ENCODE measurements at regions not wholly inside any gene's neighbourhood (a gene's known extent, or its start where the extent isn't known, plus 50 kb on each side); places are given as distances from the start of the nearest gene placed in this dataset.

DNA sequence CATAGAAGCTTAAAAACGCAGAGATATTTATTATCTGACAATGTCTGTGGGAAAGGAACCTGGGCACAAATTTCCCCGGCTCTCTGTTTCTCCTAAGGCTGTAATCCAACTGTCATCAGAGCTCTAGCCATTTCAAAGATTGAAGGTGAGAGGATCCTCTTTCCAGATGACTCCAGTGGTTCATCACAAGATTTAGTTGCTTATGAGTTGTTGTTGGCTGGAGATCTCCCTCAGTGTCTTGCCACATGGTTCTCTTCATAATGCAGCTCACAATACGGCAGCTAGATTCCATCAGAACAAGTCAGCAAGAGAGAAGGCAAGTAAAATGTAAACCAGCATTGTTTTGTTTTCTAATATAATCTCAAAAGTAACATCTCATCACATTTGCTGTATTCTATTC is 369.4 kb downstream of the GASK1B start:
- no peaks in the 10 kb centered on the region for H3K27me3 Mint-ChIP-seq

DNA sequence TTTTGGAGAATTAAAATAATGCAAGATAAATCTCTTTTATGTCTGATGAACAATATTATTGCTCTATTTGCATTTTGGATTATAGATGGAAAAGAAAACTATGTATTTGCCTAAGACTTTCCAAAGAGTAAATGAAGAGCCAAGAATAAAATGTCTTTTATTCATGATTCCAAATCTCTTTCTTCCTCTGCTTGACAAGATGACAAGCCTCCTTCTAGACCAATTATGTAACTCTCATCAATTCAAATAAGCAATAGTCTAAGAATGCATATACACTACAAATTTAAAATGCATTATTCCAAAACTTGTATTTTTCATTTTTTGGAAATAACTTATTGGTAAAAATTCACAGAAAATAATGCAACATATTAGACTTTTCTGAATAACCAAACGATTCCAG is 377.3 kb downstream of the GASK1B start:
- H3K9me3 Mint-ChIP-seq, result no peaks in the 10 kb centered on the region
- no peaks in the 10 kb centered on the region for H3K36me3 ChIP-seq (ENCODE audit: insufficient read depth, low read length)
- H3K27ac ChIP-seq (ENCODE audit: low read depth in 1 of 2, low read length in 2 of 2), result no peak overlapping the region
- H3K9me3 ChIP-seq (ENCODE audit: control insufficient read depth in 1 of 2, insufficient read depth in 1 of 2, low read length in 2 of 2), result no peaks in the 10 kb centered on the region
- no peak overlapping the region for H3K4me3 ChIP-seq (ENCODE audit: low read length)
- no peaks in the 10 kb centered on the region for H3K4me1 Mint-ChIP-seq (ENCODE audit: low read depth)
- no peaks in the 10 kb centered on the region for H3K36me3 Mint-ChIP-seq (ENCODE audit: low read depth)
- H3K27ac Mint-ChIP-seq, result no peak overlapping the region
- no peaks in the 10 kb centered on the region for H3K27me3 ChIP-seq (ENCODE audit: control insufficient read depth in 1 of 2, insufficient read depth in 2 of 2, low read length in 2 of 2)
- ATAC-seq (ENCODE audit: poor library complexity), result no peak
- CTCF ChIA-PET, result no interaction called here
- no peaks in the 10 kb centered on the region for H3K4me1 ChIP-seq (ENCODE audit: insufficient read depth, low read length)
- POLR2A ChIA-PET, result no interaction called here
- H3K4me3 Mint-ChIP-seq, result no peak overlapping the region
- DNase-seq, result no peak
- TF ChIP-seq, protein P1, sequence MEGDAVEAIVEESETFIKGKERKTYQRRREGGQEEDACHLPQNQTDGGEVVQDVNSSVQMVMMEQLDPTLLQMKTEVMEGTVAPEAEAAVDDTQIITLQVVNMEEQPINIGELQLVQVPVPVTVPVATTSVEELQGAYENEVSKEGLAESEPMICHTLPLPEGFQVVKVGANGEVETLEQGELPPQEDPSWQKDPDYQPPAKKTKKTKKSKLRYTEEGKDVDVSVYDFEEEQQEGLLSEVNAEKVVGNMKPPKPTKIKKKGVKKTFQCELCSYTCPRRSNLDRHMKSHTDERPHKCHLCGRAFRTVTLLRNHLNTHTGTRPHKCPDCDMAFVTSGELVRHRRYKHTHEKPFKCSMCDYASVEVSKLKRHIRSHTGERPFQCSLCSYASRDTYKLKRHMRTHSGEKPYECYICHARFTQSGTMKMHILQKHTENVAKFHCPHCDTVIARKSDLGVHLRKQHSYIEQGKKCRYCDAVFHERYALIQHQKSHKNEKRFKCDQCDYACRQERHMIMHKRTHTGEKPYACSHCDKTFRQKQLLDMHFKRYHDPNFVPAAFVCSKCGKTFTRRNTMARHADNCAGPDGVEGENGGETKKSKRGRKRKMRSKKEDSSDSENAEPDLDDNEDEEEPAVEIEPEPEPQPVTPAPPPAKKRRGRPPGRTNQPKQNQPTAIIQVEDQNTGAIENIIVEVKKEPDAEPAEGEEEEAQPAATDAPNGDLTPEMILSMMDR (IDR thresholded peaks at IDR 0.05), result no peak
- no peaks in the 10 kb centered on the region for H3K27me3 Mint-ChIP-seq
- intact Hi-C loops (cut with DNase I, micrococcal nuclease), result no loop called here

More for the DNA sequence above, 369.4 kb downstream of the GASK1B start:
- H3K27ac Mint-ChIP-seq, result no peak overlapping the region
- DNase-seq (no peak), ATAC-seq (ENCODE audit: poor library complexity) (no peak)
- no peaks in the 10 kb centered on the region for H3K36me3 Mint-ChIP-seq (ENCODE audit: low read depth)
- intact Hi-C loops (cut with DNase I, micrococcal nuclease), result no loop called here
- H3K9me3 Mint-ChIP-seq, result peaks cover 13% of the 10 kb centered on the region
- H3K4me3 Mint-ChIP-seq, result no peak overlapping the region
- no peaks in the 10 kb centered on the region for H3K27me3 ChIP-seq (ENCODE audit: control insufficient read depth in 1 of 2, insufficient read depth in 2 of 2, low read length in 2 of 2)
- no peaks in the 10 kb centered on the region for H3K36me3 ChIP-seq (ENCODE audit: insufficient read depth, low read length)
- no peaks in the 10 kb centered on the region for H3K9me3 ChIP-seq (ENCODE audit: control insufficient read depth in 1 of 2, insufficient read depth in 1 of 2, low read length in 2 of 2)
- no peak overlapping the region for H3K27ac ChIP-seq (ENCODE audit: low read depth in 1 of 2, low read length in 2 of 2)
- H3K4me1 Mint-ChIP-seq (ENCODE audit: low read depth), result no peaks in the 10 kb centered on the region
- H3K4me3 ChIP-seq (ENCODE audit: low read length), result no peak overlapping the region
- TF ChIP-seq, protein P1 (IDR thresholded peaks at IDR 0.05), result no peak
- H3K4me1 ChIP-seq (ENCODE audit: insufficient read depth, low read length), result no peaks in the 10 kb centered on the region
- ChIA-PET POLR2A (no interaction called here), CTCF (no interaction called here)

DNA sequence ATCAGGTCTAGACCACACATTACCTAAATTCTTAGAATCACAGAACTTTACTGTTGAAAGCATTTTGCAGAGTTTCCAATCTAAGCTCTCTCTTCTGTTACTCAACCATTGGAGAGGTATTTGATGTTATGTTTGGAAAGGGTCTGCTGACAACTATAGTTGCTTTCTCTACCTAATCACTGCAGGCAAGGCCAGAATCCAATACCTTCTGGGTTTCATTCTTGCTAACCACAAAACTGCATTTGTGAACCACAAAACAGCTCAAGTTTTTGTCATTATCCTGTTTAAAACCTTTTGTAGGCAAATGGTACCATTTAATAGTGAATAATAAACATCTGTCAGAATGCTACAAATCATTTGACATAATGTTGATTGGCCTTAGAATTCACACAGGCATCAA is 380.1 kb downstream of the GASK1B start:
- Mint-ChIP-seq H3K4me3 (no peak overlapping the region), H3K36me3 (ENCODE audit: low read depth) (no peaks in the 10 kb centered on the region), H3K4me1 (ENCODE audit: low read depth) (no peaks in the 10 kb centered on the region), H3K27ac (no peak overlapping the region), H3K27me3 (no peaks in the 10 kb centered on the region), H3K9me3 (no peaks in the 10 kb centered on the region)
- Histone ChIP-seq H3K4me1 (ENCODE audit: insufficient read depth, low read length) (no peaks in the 10 kb centered on the region), H3K4me3 (ENCODE audit: low read length) (no peak overlapping the region), H3K9me3 (ENCODE audit: control insufficient read depth in 1 of 2, insufficient read depth in 1 of 2, low read length in 2 of 2) (no peaks in the 10 kb centered on the region), H3K27ac (ENCODE audit: low read depth in 1 of 2, low read length in 2 of 2) (no peak overlapping the region), H3K27me3 (ENCODE audit: control insufficient read depth in 1 of 2, insufficient read depth in 2 of 2, low read length in 2 of 2) (no peaks in the 10 kb centered on the region), H3K36me3 (ENCODE audit: insufficient read depth, low read length) (no peaks in the 10 kb centered on the region)
- ChIA-PET POLR2A (no interaction called here), CTCF (no interaction called here)
- TF ChIP-seq, protein P1 (IDR thresholded peaks at IDR 0.05), result no peak
- no peak for ATAC-seq (ENCODE audit: poor library complexity)
- no peak for DNase-seq
- intact Hi-C loops (cut with DNase I, micrococcal nuclease), result no loop called here
